Left ventricle myocardium inferior (tissue), 1 donor: ENCODE measurements at regions not wholly inside any gene's neighbourhood (a gene's known extent, or its start where the extent isn't known, plus 50 kb on each side); places are given as distances from the start of the nearest gene placed in this dataset.

Experiments
- DNase-seq: peaks from one replicate; pipeline ENCODE4 v3.0.0-alpha.2; 2020
- H3K27ac ChIP-seq: fragments of 200-600 bp; replicated peaks from 2 replicates; pipeline ENCODE4 v1.8.0; 2021
- H3K27me3 ChIP-seq: fragments of 200-600 bp; 2 replicates; pipeline ENCODE4 v1.8.0; 2021; ENCODE audit warnings: low read depth
- H3K36me3 ChIP-seq: fragments of 200-600 bp; 2 replicates; pipeline ENCODE4 v1.8.0; 2021
- H3K4me1 ChIP-seq: fragments of 200-600 bp; 2 replicates; pipeline ENCODE4 v1.8.0; 2021
- H3K4me3 ChIP-seq: fragments of 200-600 bp; 2 replicates; pipeline ENCODE4 v1.8.0; 2021; ENCODE audit warnings: mild to moderate bottlenecking, moderate library complexity
- H3K9me3 ChIP-seq: fragments of 200-600 bp; replicated peaks from 2 replicates; pipeline ENCODE4 v1.8.0; 2021
- CTCF ChIP-seq: fragments of 200-600 bp; IDR thresholded peaks from 2 replicates; pipeline ENCODE4 v1.8.0; 2021; ENCODE audit warnings: antibody characterized with exemption, mild to moderate bottlenecking, borderline replicate concordance
- intact Hi-C: fragments of 100-400 bp; cut with micrococcal nuclease; formaldehyde crosslinking; loops from one replicate; pipeline ENCODE4 v1.11.0; 2022
- donor health status: DM: no; HTN: yes; CAD: no; lungs with severe emphysema.

- TF ChIP-seq CTCF: no peak
- H3K27ac ChIP-seq: no peak overlapping the region
- intact Hi-C loops: no loop called here
These were observed 80.8 kb upstream of the JUN start for GRCh38 chr1:58864654-58865053.

GRCh38 chr1:58866578-58866977 is 82.7 kb upstream of the JUN start:
- H3K9me3 ChIP-seq: no peaks in the 10 kb centered on the region
- intact Hi-C loops: no loop called here

More at GRCh38 chr1:58864654-58865053, 80.8 kb upstream of the JUN start:
- Histone ChIP-seq H3K4me3 (no peak overlapping the region), H3K4me1 (no peaks in the 10 kb centered on the region), H3K36me3 (no peaks in the 10 kb centered on the region), H3K9me3 (no peaks in the 10 kb centered on the region), H3K27me3 (no peaks in the 10 kb centered on the region)
- DNase-seq: no peak

GRCh38 chr1:58869638-58870297 is 85.9 kb upstream of the JUN start:
- Histone ChIP-seq H3K36me3 (no peaks in the 10 kb centered on the region), H3K9me3 (no peaks in the 10 kb centered on the region), H3K4me3 (no peak overlapping the region), H3K4me1 (peaks cover 17% of the 10 kb centered on the region), H3K27me3 (no peaks in the 10 kb centered on the region), H3K27ac (no peak overlapping the region)
- no peak for TF ChIP-seq CTCF
- DNase-seq: no peak
- intact Hi-C loops: no loop called here

More at GRCh38 chr1:58866578-58866977, 82.7 kb upstream of the JUN start:
- no peak for DNase-seq
- no peak for TF ChIP-seq CTCF
- Histone ChIP-seq H3K4me1 (no peaks in the 10 kb centered on the region), H3K36me3 (no peaks in the 10 kb centered on the region), H3K27me3 (no peaks in the 10 kb centered on the region), H3K27ac (no peak overlapping the region), H3K4me3 (no peak overlapping the region)

- no peak for DNase-seq
- Histone ChIP-seq H3K4me3 (no peak overlapping the region), H3K9me3 (no peaks in the 10 kb centered on the region), H3K27me3 (no peaks in the 10 kb centered on the region), H3K4me1 (peaks cover 22% of the 10 kb centered on the region), H3K27ac (no peak overlapping the region), H3K36me3 (no peaks in the 10 kb centered on the region)
- intact Hi-C loops: no loop called here
- TF ChIP-seq CTCF: no peak
These were observed 86.4 kb upstream of the JUN start for GRCh38 chr1:58870298-58870676.

- H3K27ac ChIP-seq: peak overlapping the region; percentile 60
- peaks cover 30% of the 10 kb centered on the region for H3K4me1 ChIP-seq
- no peaks in the 10 kb centered on the region for H3K27me3 ChIP-seq
- no peaks in the 10 kb centered on the region for H3K9me3 ChIP-seq
- H3K36me3 ChIP-seq: no peaks in the 10 kb centered on the region
- no peak overlapping the region for H3K4me3 ChIP-seq
- TF ChIP-seq CTCF: no peak
- intact Hi-C loops: no loop called here
- DNase-seq: no peak
These were observed 90.5 kb upstream of the JUN start for GRCh38 chr1:58874342-58874741.
